GM10266 (cell line): ENCODE measurements at regions not wholly inside any gene's neighbourhood (a gene's known extent, or its start where the extent isn't known, plus 50 kb on each side); places are given as distances from the start of the nearest gene placed in this dataset.
A peak's percentile ranks its signal among the peaks of the same experiment; 100 is the strongest.

Experiments used
- DNase-seq: peaks from one replicate; pipeline ENCODE4 v3.0.0; 2012; ENCODE audit errors: extremely low spot score
- TF ChIP-seq, protein P1 (sequence below): IDR thresholded peaks from 2 replicates; pipeline ENCODE4 v1.5.1; 2012; ENCODE audit warnings: mild to moderate bottlenecking, low read depth; ENCODE audit not compliant: control insufficient read depth, insufficient read depth; ENCODE audit errors: missing control alignments

- TF ChIP-seq, protein P1, sequence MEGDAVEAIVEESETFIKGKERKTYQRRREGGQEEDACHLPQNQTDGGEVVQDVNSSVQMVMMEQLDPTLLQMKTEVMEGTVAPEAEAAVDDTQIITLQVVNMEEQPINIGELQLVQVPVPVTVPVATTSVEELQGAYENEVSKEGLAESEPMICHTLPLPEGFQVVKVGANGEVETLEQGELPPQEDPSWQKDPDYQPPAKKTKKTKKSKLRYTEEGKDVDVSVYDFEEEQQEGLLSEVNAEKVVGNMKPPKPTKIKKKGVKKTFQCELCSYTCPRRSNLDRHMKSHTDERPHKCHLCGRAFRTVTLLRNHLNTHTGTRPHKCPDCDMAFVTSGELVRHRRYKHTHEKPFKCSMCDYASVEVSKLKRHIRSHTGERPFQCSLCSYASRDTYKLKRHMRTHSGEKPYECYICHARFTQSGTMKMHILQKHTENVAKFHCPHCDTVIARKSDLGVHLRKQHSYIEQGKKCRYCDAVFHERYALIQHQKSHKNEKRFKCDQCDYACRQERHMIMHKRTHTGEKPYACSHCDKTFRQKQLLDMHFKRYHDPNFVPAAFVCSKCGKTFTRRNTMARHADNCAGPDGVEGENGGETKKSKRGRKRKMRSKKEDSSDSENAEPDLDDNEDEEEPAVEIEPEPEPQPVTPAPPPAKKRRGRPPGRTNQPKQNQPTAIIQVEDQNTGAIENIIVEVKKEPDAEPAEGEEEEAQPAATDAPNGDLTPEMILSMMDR = no peak
- DNase-seq = no peak
These were observed 233.6 kb downstream of the RRAGC start for GRCh38 chr1:38625939-38626338.

GRCh38 chr1:38624336-38625039, 235.1 kb downstream of the RRAGC start:
- DNase-seq = no peak

DNA sequence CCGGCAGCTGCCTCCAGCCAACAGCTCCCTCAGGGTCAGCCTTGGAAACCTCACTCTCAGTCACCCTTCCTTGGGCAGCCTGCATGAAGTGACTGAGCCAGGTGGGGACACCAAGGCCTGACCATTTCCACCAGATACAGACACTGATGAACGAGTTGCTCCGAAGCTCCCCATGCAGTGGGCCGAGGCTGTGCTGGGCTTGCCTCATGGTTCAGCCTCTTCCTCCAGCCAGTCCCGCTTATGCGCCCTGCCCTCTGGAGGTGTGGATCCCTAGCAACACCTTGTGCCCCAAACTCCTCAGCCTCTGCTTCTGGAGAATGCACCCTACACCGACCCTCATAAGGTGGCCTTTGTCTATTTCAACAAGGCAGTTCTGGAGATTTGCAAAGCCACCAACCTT, 236.0 kb downstream of the RRAGC start:
- TF ChIP-seq, protein P1 = no peak
- DNase-seq = no peak

More at GRCh38 chr1:38624336-38625039, 235.1 kb downstream of the RRAGC start:
- TF ChIP-seq, protein P1 = no peak

GRCh38 chr1:38622197-38622596, 237.4 kb downstream of the RRAGC start:
- no peak for DNase-seq

DNA sequence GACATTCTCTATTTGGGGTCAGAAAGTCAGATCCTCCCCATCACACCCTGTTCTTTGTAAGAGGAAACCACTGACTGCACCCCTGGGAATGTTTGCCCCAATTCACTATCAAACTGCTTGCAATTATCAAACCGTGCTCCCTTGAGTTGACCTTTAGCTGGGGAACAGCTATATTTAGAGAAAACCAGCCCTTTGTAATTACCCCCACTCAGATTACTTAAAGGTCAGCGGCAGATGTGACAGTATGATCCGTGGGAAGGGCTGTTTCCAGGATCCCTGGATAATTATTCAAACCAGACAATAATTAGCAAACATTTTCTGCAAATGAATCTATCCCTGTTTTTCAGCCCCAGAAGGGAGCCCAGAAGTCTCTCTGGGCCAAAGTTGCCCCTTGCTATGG, 242.7 kb downstream of the RRAGC start:
- TF ChIP-seq, protein P1 = no peak

More at GRCh38 chr1:38622197-38622596, 237.4 kb downstream of the RRAGC start:
- TF ChIP-seq, protein P1 = no peak

DNA sequence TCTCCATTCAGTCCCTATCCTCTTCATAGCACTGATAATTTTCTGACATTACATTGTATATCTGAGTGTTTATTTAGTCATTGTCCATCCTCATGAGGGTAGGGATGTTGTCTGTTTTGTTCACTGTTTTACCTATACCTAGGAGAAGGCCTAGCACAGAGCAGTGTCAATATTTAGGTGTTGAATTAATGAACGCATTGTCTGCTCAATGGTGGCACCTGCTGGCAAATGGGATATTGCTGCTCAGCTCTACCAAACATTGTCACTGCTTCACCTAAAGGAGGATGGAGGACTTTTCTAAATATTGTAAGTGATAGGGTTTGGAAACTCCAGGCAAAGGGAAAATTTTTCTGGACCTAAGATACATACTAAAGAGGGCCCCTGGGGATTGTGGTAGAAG, 243.9 kb downstream of the RRAGC start:
- DNase-seq = no peak

More for the DNA sequence above, 242.7 kb downstream of the RRAGC start:
- DNase-seq = no peak

DNA sequence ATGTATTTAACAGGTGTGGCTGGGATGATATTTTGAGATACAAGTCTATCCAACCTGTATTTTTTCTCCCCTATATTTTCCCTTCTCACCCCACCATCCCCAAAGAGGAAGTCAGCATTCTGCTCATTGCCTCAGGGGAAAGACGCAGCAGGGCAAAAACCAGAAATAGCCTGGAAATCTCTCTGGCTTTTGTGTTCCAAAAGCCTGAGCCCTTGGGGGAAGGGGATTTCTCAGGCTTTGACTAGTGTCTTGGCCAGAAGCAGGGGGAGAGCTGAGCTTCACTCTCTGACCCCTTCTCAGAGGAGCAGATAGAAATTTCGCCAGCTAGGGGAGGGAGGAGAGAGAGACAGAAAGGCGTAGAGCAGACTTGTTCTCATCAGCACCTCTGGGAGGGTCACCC, 244.7 kb downstream of the RRAGC start:
- DNase-seq = no peak
- TF ChIP-seq, protein P1 = no peak

More for the DNA sequence above, 243.9 kb downstream of the RRAGC start:
- TF ChIP-seq, protein P1 = peak; percentile 5
